Ovary (tissue), 7 donors: ENCODE measurements at regions not wholly inside any gene's neighbourhood (a gene's known extent, or its start where the extent isn't known, plus 50 kb on each side); places are given as distances from the start of the nearest gene placed in this dataset.
"Not testable (repeated sequence)": the region's sequence is repeated elsewhere in the genome, so short reads cannot be mapped to it uniquely, and the experiment has no call there.

Experiments used
- DNase-seq, 5 donors: peaks; one replicate each; pipeline ENCODE4 v3.0.0-alpha.2; 2019 to 2020
- H3K27ac ChIP-seq, 2 donors: fragments of 200-600 bp; one replicate each; pipeline versions ENCODE4 v1.5.1 to v1.8.0; 2019 to 2022
- H3K27me3 ChIP-seq: fragments of 200-600 bp; one replicate; pipeline ENCODE4 v1.8.0; 2022
- H3K36me3 ChIP-seq: fragments of 200-600 bp; sonication (generic); one replicate; pipeline ENCODE4 v1.5.1; 2019
- H3K4me1 ChIP-seq: one replicate; pipeline ENCODE4 v1.8.1; 2013; ENCODE audit warnings: mild to moderate bottlenecking, moderate library complexity; ENCODE audit not compliant: insufficient read depth
- H3K4me3 ChIP-seq: fragments of 200-600 bp; sonication (generic); one replicate; pipeline ENCODE4 v1.5.1; 2017
- H3K9me3 ChIP-seq, 2 donors: fragments of 200-600 bp in 1 of 2; sonication (generic) in 1 of 2; one replicate each; pipeline versions ENCODE4 v1.5.1 to v1.8.1; 2013 to 2019; ENCODE audit warnings: mild to moderate bottlenecking in 1 of 2, moderate library complexity in 1 of 2
- EP300 ChIP-seq: sonication (generic); formaldehyde crosslinking; IDR thresholded peaks from one replicate; pipeline ENCODE4 v1.6.1; 2017; ENCODE audit warnings: antibody characterized with exemption
- POLR2A ChIP-seq: fragments of 450-650 bp; IDR thresholded peaks from one replicate; pipeline ENCODE4 v1.6.1; 2017; ENCODE audit warnings: antibody characterized with exemption, mild to moderate bottlenecking, moderate library complexity
- WGBS, 3 donors: extraction: QIAGEN DNeasy Blood & Tissue Kit in 1 of 3; methylation state at CpG; one replicate each; pipeline versions ENCODE4 v1.1.5 to v1.1.7; 2013 to 2017; 5-methylcytosine and 5-hydroxymethylcytosine counted together
- intact Hi-C, 4 donors: fragments of 100-400 bp; cut with DNase I; formaldehyde crosslinking; loops; one replicate each; pipeline versions ENCODE4 v1.11.0 to v1.15.1; 2022 to 2023
- TF ChIP-seq, protein P1 (sequence below), 3 donors: fragments of 450-650 bp in 2 of 3; fragments of 200-600 bp in 1 of 3; IDR thresholded peaks; one replicate each; pipeline versions ENCODE4 v1.5.1 to v1.8.0; 2016 to 2022; ENCODE audit warnings: antibody characterized with exemption in 3 of 3, mild to moderate bottlenecking in 1 of 3
- donor health status: DM: no; HTN: no; CAD: no; lungs with moderate emphysema.
- donor health status: DM: no; HTN: no; CAD: no.
- donor health status: Bipolar disorder and iron deficiency.
- donor health status: DM: no; HTN: no; CAD: no.
- donor health status: DM: yes; HTN: yes; CAD: no.

DNA sequence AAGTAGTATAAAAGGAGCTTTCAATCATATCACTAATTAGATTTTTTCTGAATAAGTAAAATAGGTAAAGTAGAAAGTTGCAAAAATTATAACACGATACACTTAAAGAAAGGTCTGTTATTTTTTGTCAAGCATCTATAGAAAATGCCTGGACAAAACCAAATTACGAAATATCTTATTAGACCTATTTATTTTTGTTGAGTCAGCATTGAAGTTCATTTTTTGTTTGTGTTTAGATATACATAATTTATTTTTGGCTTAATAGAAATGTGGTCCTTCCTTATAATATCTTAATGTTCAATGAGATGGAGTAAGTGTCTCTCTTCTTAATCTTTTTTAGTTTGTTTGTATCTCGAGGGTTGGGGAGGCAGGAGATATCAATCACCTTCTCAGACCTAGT lies 214.8 kb upstream of the GRIA1 start:
- H3K36me3 ChIP-seq = no peaks in the 10 kb centered on the region
- DNase-seq = no peak
- H3K4me3 ChIP-seq = no peak overlapping the region
- no peak overlapping the region for H3K27ac ChIP-seq
- no peaks in the 10 kb centered on the region for H3K9me3 ChIP-seq
- TF ChIP-seq, protein P1, sequence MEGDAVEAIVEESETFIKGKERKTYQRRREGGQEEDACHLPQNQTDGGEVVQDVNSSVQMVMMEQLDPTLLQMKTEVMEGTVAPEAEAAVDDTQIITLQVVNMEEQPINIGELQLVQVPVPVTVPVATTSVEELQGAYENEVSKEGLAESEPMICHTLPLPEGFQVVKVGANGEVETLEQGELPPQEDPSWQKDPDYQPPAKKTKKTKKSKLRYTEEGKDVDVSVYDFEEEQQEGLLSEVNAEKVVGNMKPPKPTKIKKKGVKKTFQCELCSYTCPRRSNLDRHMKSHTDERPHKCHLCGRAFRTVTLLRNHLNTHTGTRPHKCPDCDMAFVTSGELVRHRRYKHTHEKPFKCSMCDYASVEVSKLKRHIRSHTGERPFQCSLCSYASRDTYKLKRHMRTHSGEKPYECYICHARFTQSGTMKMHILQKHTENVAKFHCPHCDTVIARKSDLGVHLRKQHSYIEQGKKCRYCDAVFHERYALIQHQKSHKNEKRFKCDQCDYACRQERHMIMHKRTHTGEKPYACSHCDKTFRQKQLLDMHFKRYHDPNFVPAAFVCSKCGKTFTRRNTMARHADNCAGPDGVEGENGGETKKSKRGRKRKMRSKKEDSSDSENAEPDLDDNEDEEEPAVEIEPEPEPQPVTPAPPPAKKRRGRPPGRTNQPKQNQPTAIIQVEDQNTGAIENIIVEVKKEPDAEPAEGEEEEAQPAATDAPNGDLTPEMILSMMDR (IDR thresholded peaks at IDR 0.05) = no peak
- no peak for TF ChIP-seq EP300
- TF ChIP-seq POLR2A = no peak
- intact Hi-C loops = no loop called here
- WGBS, 3 donors = 44 to 48% (median 45%) methylated on average over 3 of the region's 3 CpGs
- no peaks in the 10 kb centered on the region for H3K27me3 ChIP-seq
- no peaks in the 10 kb centered on the region for H3K4me1 ChIP-seq

DNA sequence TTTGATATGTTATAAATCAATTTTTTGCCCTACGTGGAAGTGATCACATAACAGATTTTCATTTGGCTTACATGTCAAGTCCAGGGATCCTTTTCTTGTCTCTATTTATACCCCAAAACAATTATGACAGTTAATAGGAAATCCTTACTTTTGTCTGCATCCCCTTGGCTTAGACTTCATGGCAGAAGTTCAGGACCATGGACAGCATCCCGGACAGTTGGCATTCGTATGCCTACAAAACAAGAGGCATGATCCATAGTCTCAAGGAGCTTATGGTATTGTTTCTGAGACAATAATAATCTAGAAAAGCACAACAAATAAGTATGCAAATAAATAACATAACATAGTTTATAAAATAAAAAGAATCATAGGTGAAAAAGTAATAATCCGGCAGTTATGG lies 214.3 kb upstream of the GRIA1 start:
- intact Hi-C loops = no loop called here
- no peaks in the 10 kb centered on the region for H3K9me3 ChIP-seq
- H3K4me1 ChIP-seq = no peaks in the 10 kb centered on the region
- H3K36me3 ChIP-seq = no peaks in the 10 kb centered on the region
- TF ChIP-seq EP300 = no peak
- TF ChIP-seq, protein P1 (IDR thresholded peaks at IDR 0.05) = no peak
- no peak for TF ChIP-seq POLR2A
- 38 to 39% (median 38%) methylated on average over 4 of the region's 4 CpGs for WGBS, 3 donors
- H3K27ac ChIP-seq = no peak overlapping the region
- no peak overlapping the region for H3K4me3 ChIP-seq
- no peak for DNase-seq
- no peaks in the 10 kb centered on the region for H3K27me3 ChIP-seq

DNA sequence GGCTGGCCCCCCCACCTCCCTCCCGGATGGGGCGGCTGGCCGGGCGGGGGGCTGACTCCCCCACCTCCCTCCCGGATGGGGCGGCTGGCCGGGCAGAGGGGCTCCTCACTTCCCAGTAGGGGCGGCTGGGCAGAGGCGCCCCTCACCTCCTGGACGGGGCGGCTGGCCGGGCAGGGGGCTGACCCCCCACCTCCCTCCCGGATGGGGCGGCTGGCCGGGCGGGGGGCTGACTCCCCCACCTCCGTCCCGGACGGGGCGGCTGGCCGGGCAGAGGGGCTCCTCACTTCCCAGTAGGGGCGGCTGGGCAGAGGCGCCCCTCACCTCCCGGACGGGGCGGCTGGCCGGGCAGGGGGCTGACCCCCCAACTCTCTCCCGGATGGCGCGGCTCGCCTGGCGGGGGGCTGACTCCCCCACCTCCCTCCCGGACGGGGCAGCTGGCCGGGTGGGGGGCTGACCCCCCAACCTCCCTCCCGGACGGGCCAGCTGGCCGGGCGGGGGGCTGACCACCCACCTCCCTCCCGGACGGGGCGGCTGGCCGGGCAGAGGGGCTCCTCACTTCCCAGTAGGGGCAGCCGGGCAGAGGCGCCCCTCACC lies 194.1 kb upstream of the GRIA1 start:
- H3K27me3 ChIP-seq, intact Hi-C loops, H3K27ac ChIP-seq, DNase-seq, H3K9me3 ChIP-seq, H3K4me3 ChIP-seq, H3K4me1 ChIP-seq, H3K36me3 ChIP-seq: not testable (repeated sequence)
- WGBS, 3 donors = 87 to 90% methylated on average over 7 to 41 of the region's 45 CpGs; no CpG with 5 or more reads in 1 of the 3 donors

DNA sequence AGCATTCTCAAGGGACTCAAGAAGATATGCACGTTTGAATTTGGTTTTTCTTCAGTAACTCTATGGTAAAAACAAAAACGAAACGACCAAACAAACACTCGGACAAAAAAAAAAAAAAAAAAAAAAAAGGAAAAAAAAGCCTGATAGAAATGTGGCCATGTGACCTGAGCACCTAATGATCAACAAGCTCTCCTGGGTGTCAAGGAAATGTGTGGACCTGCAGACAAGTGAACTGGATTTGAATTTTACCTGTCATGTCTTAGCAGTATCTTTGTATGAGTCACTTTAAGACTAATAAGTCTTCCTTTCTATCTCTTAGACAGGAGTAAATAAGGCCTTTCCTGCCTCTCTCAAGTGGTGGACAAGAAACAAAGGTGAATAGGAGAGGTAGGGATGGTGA lies 190.6 kb upstream of the GRIA1 start:
- no peaks in the 10 kb centered on the region for H3K9me3 ChIP-seq
- DNase-seq = no peak
- no peak overlapping the region for H3K27ac ChIP-seq
- H3K4me3 ChIP-seq = no peak overlapping the region
- no peaks in the 10 kb centered on the region for H3K27me3 ChIP-seq
- no peak for TF ChIP-seq EP300
- no peak for TF ChIP-seq POLR2A
- TF ChIP-seq, protein P1 (IDR thresholded peaks at IDR 0.05) = no peak
- intact Hi-C loops = no loop called here
- WGBS, 3 donors = 64 to 68% (median 66%) methylated on average over 4 of the region's 4 CpGs
- H3K4me1 ChIP-seq = no peaks in the 10 kb centered on the region
- H3K36me3 ChIP-seq = no peaks in the 10 kb centered on the region

DNA sequence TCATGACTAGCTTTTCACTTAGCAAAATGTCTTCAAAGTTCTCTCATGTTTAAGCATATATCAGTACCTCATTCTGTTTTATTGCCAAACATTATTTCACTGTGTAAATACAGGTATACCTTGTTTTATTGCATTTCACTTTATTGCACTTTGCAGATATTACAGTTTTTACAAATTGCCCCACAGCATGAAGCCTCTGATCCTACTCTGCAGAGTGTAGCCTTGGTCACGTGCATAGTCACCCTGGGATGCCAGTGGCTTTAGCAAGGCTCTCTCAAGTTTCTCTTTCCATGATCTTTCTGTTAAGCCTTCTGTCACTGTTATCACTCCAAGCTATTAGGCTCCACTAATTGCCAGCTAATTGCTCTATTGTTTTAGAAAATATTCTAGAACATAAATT lies 182.2 kb upstream of the GRIA1 start:
- no peak overlapping the region for H3K27ac ChIP-seq
- H3K27me3 ChIP-seq = no peaks in the 10 kb centered on the region
- TF ChIP-seq EP300 (no peak), POLR2A (no peak)
- TF ChIP-seq, protein P1 (IDR thresholded peaks at IDR 0.05) = no peak
- no peak for DNase-seq
- no peaks in the 10 kb centered on the region for H3K36me3 ChIP-seq
- H3K4me1 ChIP-seq = no peaks in the 10 kb centered on the region
- 22 to 36% (median 26%) methylated on average over 1 of the region's 1 CpG for WGBS, 3 donors
- no peak overlapping the region for H3K4me3 ChIP-seq
- H3K9me3 ChIP-seq = no peaks in the 10 kb centered on the region
- intact Hi-C loops = no loop called here
